Sigmoid colon (tissue), 6 donors: ENCODE measurements at regions not wholly inside any gene's neighbourhood (a gene's known extent, or its start where the extent isn't known, plus 50 kb on each side); places are given as distances from the start of the nearest gene placed in this dataset.

Experiments
- DNase-seq: peaks from one replicate; pipeline ENCODE4 v3.0.0-alpha.2; 2019
- H3K27ac ChIP-seq, 4 donors: fragments of 200-600 bp; sonication (generic); one replicate each; pipeline ENCODE4 v1.5.1; 2016 to 2019; ENCODE audit warnings: mild to moderate bottlenecking in 1 of 4
- H3K27me3 ChIP-seq, 3 donors: fragments of 200-600 bp; sonication (generic); one replicate each; pipeline ENCODE4 v1.5.1; 2019; ENCODE audit warnings: mild to moderate bottlenecking in 1 of 3
- H3K36me3 ChIP-seq, 4 donors: fragments of 200-600 bp; sonication (generic); one replicate each; pipeline ENCODE4 v1.5.1; 2016 to 2019
- H3K4me1 ChIP-seq, 4 donors: fragments of 200-600 bp; sonication (generic); one replicate each; pipeline ENCODE4 v1.5.1; 2017 to 2019
- H3K4me3 ChIP-seq, 4 donors: fragments of 200-600 bp; sonication (generic); one replicate each; pipeline ENCODE4 v1.5.1; 2017 to 2019; ENCODE audit warnings: mild to moderate bottlenecking in 2 of 4, moderate library complexity in 1 of 4
- H3K9me3 ChIP-seq, 4 donors: fragments of 200-600 bp in 3 of 4; sonication (generic) in 3 of 4; one replicate each; pipeline versions ENCODE4 v1.5.1 to v1.6.1; 2013 to 2019
- EP300 ChIP-seq, 4 donors: sonication (generic); formaldehyde crosslinking; IDR thresholded peaks; one replicate each; pipeline ENCODE4 v1.6.1; 2017; ENCODE audit warnings: antibody characterized with exemption in 4 of 4
- POLR2A ChIP-seq, 2 donors: fragments of 450-650 bp; IDR thresholded peaks; one replicate each; pipeline ENCODE4 v1.6.1; 2016; ENCODE audit warnings: antibody characterized with exemption in 2 of 2, mild to moderate bottlenecking in 2 of 2, moderate library complexity in 2 of 2
- POLR2AphosphoS5 ChIP-seq, 4 donors: sonication (generic); formaldehyde crosslinking; IDR thresholded peaks; one replicate each; pipeline ENCODE4 v1.6.1; 2017; ENCODE audit warnings: antibody characterized with exemption in 4 of 4
- WGBS, 2 donors: extraction: QIAGEN DNeasy Blood & Tissue Kit; methylation state at CpG; one replicate each; pipeline ENCODE4 v1.1.7; 2013; 5-methylcytosine and 5-hydroxymethylcytosine counted together
- intact Hi-C: fragments of 100-400 bp; cut with DNase I; formaldehyde crosslinking; loops from one replicate; pipeline ENCODE4 v1.15.1; 2023
- TF ChIP-seq, protein P1 (sequence below), 4 experiments: fragments of 450-650 bp in 3 of 4; fragments of 200-600 bp in 1 of 4; IDR thresholded peaks; one replicate each; pipeline ENCODE4 v1.5.1; 2016 to 2019; ENCODE audit warnings: antibody characterized with exemption in 4 of 4, mild to moderate bottlenecking in 3 of 4, moderate library complexity in 2 of 4
- donor health status: healthy with polysubstance abuse.
- donor health status: healthy.

DNA sequence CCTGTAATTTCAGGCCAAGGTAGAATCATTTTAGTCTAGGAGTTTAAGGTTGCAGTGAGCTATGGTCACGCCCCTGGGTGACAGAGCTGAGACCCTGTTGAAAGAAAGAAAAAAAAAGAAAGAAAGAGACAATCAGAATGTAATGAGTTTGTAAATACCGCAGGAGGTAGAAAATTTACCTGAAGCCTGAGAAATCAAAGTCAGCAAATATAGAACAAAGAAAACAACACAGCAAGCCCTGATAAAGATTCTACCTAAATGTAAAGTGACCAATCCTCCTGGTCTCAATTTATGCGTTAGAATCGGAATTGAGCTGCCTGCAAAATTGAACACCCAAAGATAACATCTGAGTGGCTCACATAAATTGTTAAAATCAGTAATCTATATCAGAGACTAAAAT lies 146.5 kb upstream of the ZNF184 start:
- intact Hi-C loops = no loop called here
- H3K27me3 ChIP-seq = peaks cover 0 to 87% (median 22%) of the 10 kb centered on the region in 3 donors
- 71 to 74% methylated on average over 4 of the region's 4 CpGs for WGBS, 2 donors

GRCh38 chr6:27617700-27618689 lies 145.1 kb upstream of the ZNF184 start:
- Histone ChIP-seq H3K36me3 (no peaks in the 10 kb centered on the region), H3K4me3 (peak overlapping the region in 3 of 4 donors; percentile 15 to 31 (median 19)), H3K27me3 (peaks cover 0 to 88% (median 24%) of the 10 kb centered on the region in 3 donors), H3K27ac (no peak overlapping the region), H3K4me1 (peaks cover 0 to 12% (median 5%) of the 10 kb centered on the region in 4 donors), H3K9me3 (no peaks in the 10 kb centered on the region)
- TF ChIP-seq EP300 (IDR thresholded peaks at IDR 0.05) (no peak), POLR2A (IDR thresholded peaks at IDR 0.05) (no peak), POLR2AphosphoS5 (IDR thresholded peaks at IDR 0.05) (no peak)
- TF ChIP-seq, protein P1, sequence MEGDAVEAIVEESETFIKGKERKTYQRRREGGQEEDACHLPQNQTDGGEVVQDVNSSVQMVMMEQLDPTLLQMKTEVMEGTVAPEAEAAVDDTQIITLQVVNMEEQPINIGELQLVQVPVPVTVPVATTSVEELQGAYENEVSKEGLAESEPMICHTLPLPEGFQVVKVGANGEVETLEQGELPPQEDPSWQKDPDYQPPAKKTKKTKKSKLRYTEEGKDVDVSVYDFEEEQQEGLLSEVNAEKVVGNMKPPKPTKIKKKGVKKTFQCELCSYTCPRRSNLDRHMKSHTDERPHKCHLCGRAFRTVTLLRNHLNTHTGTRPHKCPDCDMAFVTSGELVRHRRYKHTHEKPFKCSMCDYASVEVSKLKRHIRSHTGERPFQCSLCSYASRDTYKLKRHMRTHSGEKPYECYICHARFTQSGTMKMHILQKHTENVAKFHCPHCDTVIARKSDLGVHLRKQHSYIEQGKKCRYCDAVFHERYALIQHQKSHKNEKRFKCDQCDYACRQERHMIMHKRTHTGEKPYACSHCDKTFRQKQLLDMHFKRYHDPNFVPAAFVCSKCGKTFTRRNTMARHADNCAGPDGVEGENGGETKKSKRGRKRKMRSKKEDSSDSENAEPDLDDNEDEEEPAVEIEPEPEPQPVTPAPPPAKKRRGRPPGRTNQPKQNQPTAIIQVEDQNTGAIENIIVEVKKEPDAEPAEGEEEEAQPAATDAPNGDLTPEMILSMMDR (IDR thresholded peaks at IDR 0.05) = no peak
- 28 to 37% methylated on average over 32 of the region's 32 CpGs for WGBS, 2 donors
- intact Hi-C loops = no loop called here
- DNase-seq = no peak

More for the DNA sequence above, 146.5 kb upstream of the ZNF184 start:
- TF ChIP-seq EP300 (IDR thresholded peaks at IDR 0.05) = no peak
- no peak for TF ChIP-seq POLR2AphosphoS5 (IDR thresholded peaks at IDR 0.05)
- TF ChIP-seq, protein P1 (IDR thresholded peaks at IDR 0.05) = no peak
- no peak for TF ChIP-seq POLR2A (IDR thresholded peaks at IDR 0.05)
- Histone ChIP-seq H3K9me3 (no peaks in the 10 kb centered on the region), H3K27ac (no peak overlapping the region), H3K4me3 (no peak overlapping the region), H3K4me1 (peaks cover 0 to 12% (median 5%) of the 10 kb centered on the region in 4 donors), H3K36me3 (no peaks in the 10 kb centered on the region)
- no peak for DNase-seq

DNA sequence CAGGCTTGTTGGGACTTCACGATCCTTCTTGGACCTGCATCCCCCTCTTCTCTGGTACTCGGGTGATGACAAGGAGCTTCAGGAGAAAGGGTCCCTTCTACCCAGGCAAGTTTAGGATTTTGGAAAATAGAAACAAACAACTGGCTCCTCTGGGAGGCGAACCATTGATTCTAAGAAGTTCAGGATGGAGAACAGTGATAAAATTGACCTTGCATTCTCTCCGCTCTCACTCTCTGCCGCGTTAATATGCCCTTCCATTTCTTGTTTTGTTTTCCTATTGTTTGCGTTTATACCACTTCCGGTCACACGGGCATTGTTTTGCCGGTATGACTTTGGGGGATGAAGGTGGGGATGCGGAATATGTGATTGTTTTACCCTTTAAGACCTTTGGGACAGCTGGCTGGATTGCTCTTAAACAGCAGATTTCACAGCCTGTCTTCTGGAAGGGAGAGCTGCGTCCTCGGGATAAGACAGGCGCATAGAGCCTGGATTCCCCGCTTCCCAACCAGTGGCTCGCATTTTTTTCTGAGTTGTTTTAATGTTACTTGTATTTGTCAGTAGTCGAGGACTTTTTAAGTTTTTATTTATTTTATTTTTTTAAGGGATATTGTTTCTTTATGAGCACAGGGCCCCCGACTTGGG lies 144.3 kb upstream of the ZNF184 start:
- TF ChIP-seq POLR2AphosphoS5 (IDR thresholded peaks at IDR 0.05) = no peak
- no peak for TF ChIP-seq POLR2A (IDR thresholded peaks at IDR 0.05)
- TF ChIP-seq, protein P1 (IDR thresholded peaks at IDR 0.05) = no peak
- TF ChIP-seq EP300 (IDR thresholded peaks at IDR 0.05) = no peak
- peaks cover 0 to 12% (median 5%) of the 10 kb centered on the region in 4 donors for H3K4me1 ChIP-seq
- no peak for DNase-seq
- no peaks in the 10 kb centered on the region for H3K36me3 ChIP-seq
- H3K9me3 ChIP-seq = no peaks in the 10 kb centered on the region
- peaks cover 0 to 86% (median 28%) of the 10 kb centered on the region in 3 donors for H3K27me3 ChIP-seq
- intact Hi-C loops = no loop called here
- H3K4me3 ChIP-seq = peak overlapping the region in 3 of 4 donors; percentile 15 to 31 (median 19)
- 3 to 5% methylated on average over 18 of the region's 18 CpGs for WGBS, 2 donors
- H3K27ac ChIP-seq = no peak overlapping the region

DNA sequence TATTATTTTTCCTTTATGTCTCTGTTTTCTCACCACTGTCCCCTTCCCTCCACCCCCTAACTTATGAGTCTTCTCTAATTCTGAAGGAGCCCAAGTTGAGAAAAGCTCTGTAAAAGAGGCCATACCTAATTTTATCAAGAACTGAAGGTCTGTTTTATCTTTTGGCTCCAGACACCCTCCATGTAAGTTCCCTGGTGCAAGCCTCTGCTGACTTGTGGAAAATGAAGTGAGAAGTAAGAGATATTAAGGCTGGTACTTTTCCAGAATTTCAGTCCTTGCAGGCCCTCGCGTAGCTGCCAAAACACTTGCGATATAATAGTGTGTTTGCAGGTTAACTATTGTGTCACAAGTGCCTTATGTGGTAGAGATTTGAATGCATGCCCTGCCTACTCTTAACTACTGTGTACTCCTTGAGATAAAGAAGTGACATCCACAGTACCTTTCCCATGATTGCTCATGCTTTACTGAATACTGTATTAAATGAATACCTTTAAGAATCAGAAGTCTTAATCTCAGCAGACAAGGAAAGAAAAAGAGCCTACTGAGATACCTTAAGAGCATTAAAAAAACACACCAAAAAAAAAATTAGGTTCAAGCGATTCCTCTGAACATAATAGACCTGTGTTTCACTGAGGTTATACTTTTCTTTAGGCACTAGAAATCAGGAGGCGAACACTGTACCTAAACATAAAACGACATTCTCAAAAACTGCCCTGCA lies 143.6 kb upstream of the ZNF184 start:
- no peak for DNase-seq
- TF ChIP-seq, protein P1 (IDR thresholded peaks at IDR 0.05) = no peak
- TF ChIP-seq POLR2A (IDR thresholded peaks at IDR 0.05) (no peak), EP300 (IDR thresholded peaks at IDR 0.05) (no peak), POLR2AphosphoS5 (IDR thresholded peaks at IDR 0.05) (no peak)
- Histone ChIP-seq H3K27me3 (peaks cover 0 to 86% (median 28%) of the 10 kb centered on the region in 3 donors), H3K4me3 (no peak overlapping the region), H3K36me3 (no peaks in the 10 kb centered on the region), H3K27ac (no peak overlapping the region), H3K9me3 (no peaks in the 10 kb centered on the region), H3K4me1 (peaks cover 0 to 12% (median 5%) of the 10 kb centered on the region in 4 donors)
- 54 to 58% methylated on average over 6 of the region's 6 CpGs for WGBS, 2 donors
- intact Hi-C loops = no loop called here
